Suprapubic skin (tissue), 4 donors: ENCODE measurements at regions not wholly inside any gene's neighbourhood (a gene's known extent, or its start where the extent isn't known, plus 50 kb on each side); places are given as distances from the start of the nearest gene placed in this dataset.

Source experiments
- CTCF ChIP-seq, 2 donors: fragments of 200-600 bp in 1 of 2; fragments of 450-650 bp in 1 of 2; sonication (generic) in 1 of 2; IDR thresholded peaks; one replicate each; pipeline ENCODE4 v1.5.1; 2016 to 2019; ENCODE audit warnings: antibody characterized with exemption in 2 of 2, mild to moderate bottlenecking in 1 of 2, moderate library complexity in 1 of 2
- EP300 ChIP-seq: sonication (generic); formaldehyde crosslinking; IDR thresholded peaks from one replicate; pipeline ENCODE4 v1.6.1; 2017; ENCODE audit warnings: antibody characterized with exemption
- POLR2A ChIP-seq, 2 donors: fragments of 450-650 bp; IDR thresholded peaks; one replicate each; pipeline ENCODE4 v1.6.1; 2017; ENCODE audit warnings: antibody characterized with exemption in 2 of 2, mild to moderate bottlenecking in 2 of 2, moderate library complexity in 2 of 2
- POLR2AphosphoS5 ChIP-seq, 3 donors: sonication (generic); formaldehyde crosslinking; IDR thresholded peaks; one replicate each; pipeline ENCODE4 v1.6.1; 2017; ENCODE audit warnings: antibody characterized with exemption in 3 of 3

GRCh38 chr6:126477678-126478077 lies 137.8 kb downstream of the CENPW start:
- TF ChIP-seq POLR2A (IDR thresholded peaks at IDR 0.05) (no peak), CTCF (IDR thresholded peaks at IDR 0.05) (no peak), EP300 (no peak), POLR2AphosphoS5 (IDR thresholded peaks at IDR 0.05) (no peak)
